B cell (primary cell): ENCODE measurements at regions not wholly inside any gene's neighbourhood (a gene's known extent, or its start where the extent isn't known, plus 50 kb on each side); places are given as distances from the start of the nearest gene placed in this dataset.

ENCODE experiments used
- ATAC-seq: fragments of 200-7000 bp; cut with Tn5 transposase; one replicate; pipeline ENCODE4 v1.10.0; 2021; ENCODE audit warnings: low read depth, mild to moderate bottlenecking, moderate number of reproducible peaks, moderate library complexity
- CTCF ChIA-PET: fragments of 350-600 bp; sonication (Branson Sonifier 250); formaldehyde crosslinking; loops from one replicate; lab custom pipeline; 2021; ENCODE audit warnings: antibody characterized with exemption, inconsistent platforms; lab: Charles Lee
- POLR2A ChIA-PET: fragments of 350-600 bp; sonication (Branson Sonifier 250); formaldehyde crosslinking; loops from one replicate; lab custom pipeline; 2021; ENCODE audit warnings: antibody characterized with exemption; lab: Charles Lee
- DNase-seq: peaks from one replicate; pipeline ENCODE4 v3.0.0; 2013
- H2AFZ ChIP-seq: 2 replicates; pipeline ENCODE4 v1.6.1; 2012; ENCODE audit warnings: mild to moderate bottlenecking, low read depth, low read length; ENCODE audit not compliant: insufficient read depth, poor library complexity, severe bottlenecking
- H3K27ac ChIP-seq, 2 donors: 1 replicate in 1 of 2; 2 replicates in 1 of 2; pipeline ENCODE4 v1.5.1; 2012 to 2013; ENCODE audit warnings: low read length in 2 of 2, mild to moderate bottlenecking in 2 of 2, moderate library complexity in 1 of 2
- H3K27me3 ChIP-seq, 4 experiments: fragments of 200-600 bp in 1 of 4; sonication (generic) in 1 of 4; replicated peaks in 1 of 4; 1 replicate in 2 of 4; 2 replicates in 2 of 4; pipeline versions ENCODE4 v1.6.1 to v1.7.0; 2013 to 2016; ENCODE audit warnings: low read length in 3 of 4, mild to moderate bottlenecking in 2 of 4, mixed read lengths in 1 of 4, moderate library complexity in 1 of 4; ENCODE audit not compliant: insufficient read depth in 4 of 4, control insufficient read depth in 3 of 4; ENCODE audit errors: control extremely low read depth in 1 of 4
- H3K36me3 ChIP-seq, 2 experiments: replicated peaks in 1 of 2; 1 replicate in 1 of 2; 2 replicates in 1 of 2; pipeline versions ENCODE4 v1.6.1 to v1.7.1; 2013; ENCODE audit warnings: low read length in 1 of 2; ENCODE audit not compliant: insufficient read depth in 2 of 2, control insufficient read depth in 1 of 2; ENCODE audit errors: control extremely low read depth in 1 of 2, extremely low read depth in 1 of 2
- H3K4me1 ChIP-seq, 2 donors: fragments of 200-600 bp in 1 of 2; sonication (generic) in 1 of 2; 1 replicate in 1 of 2; 2 replicates in 1 of 2; pipeline versions ENCODE4 v1.5.1 to v1.6.1; 2013 to 2017; ENCODE audit warnings: low read length in 2 of 2; ENCODE audit not compliant: control insufficient read depth in 2 of 2, insufficient read depth in 2 of 2
- H3K4me2 ChIP-seq: replicated peaks from 2 replicates; pipeline ENCODE3; 2012; ENCODE audit warnings: mild to moderate bottlenecking, low read depth, low read length; ENCODE audit not compliant: poor library complexity, severe bottlenecking
- H3K4me3 ChIP-seq, 5 experiments: fragments of 200-600 bp in 1 of 5; sonication (generic) in 1 of 5; 1 replicate in 3 of 5; 2 replicates in 2 of 5; pipeline versions ENCODE4 v1.5.1 to v1.7.0; 2011 to 2016; ENCODE audit warnings: low read length in 4 of 5, mild to moderate bottlenecking in 4 of 5, low read depth in 2 of 5, control low read depth in 1 of 5, moderate library complexity in 1 of 5; ENCODE audit not compliant: insufficient read depth in 1 of 5; ENCODE audit errors: control extremely low read depth in 1 of 5, extremely low read depth in 1 of 5
- H3K79me2 ChIP-seq: fragments of 200-600 bp; sonication (generic); one replicate; pipeline ENCODE4 v1.6.0; 2016; ENCODE audit warnings: low read length; ENCODE audit not compliant: control insufficient read depth, insufficient read depth
- H3K9ac ChIP-seq: fragments of 200-600 bp; sonication (generic); 2 replicates; pipeline ENCODE4 v1.6.1; 2017; ENCODE audit warnings: mild to moderate bottlenecking, low read length, moderate library complexity
- H3K9me3 ChIP-seq, 3 donors: one replicate each; pipeline versions ENCODE4 v1.6.1 to v1.7.1; 2013; ENCODE audit warnings: low read length in 2 of 3; ENCODE audit not compliant: control insufficient read depth in 2 of 3, insufficient read depth in 1 of 3; ENCODE audit errors: control extremely low read depth in 1 of 3
- H4K20me1 ChIP-seq: 2 replicates; pipeline ENCODE4 v1.6.0; 2012; ENCODE audit warnings: mild to moderate bottlenecking, low read length; ENCODE audit not compliant: insufficient read depth, control insufficient read depth, poor library complexity, severe bottlenecking
- H3K27ac Mint-ChIP-seq: one replicate; pipeline ENCODE4 v1.8.0; 2021; ENCODE audit warnings: mixed read lengths
- H3K27me3 Mint-ChIP-seq: one replicate; pipeline ENCODE4 v1.8.0; 2021; ENCODE audit warnings: mixed read lengths
- H3K4me1 Mint-ChIP-seq: one replicate; pipeline ENCODE4 v1.8.0; 2021; ENCODE audit warnings: mixed read lengths
- H3K4me3 Mint-ChIP-seq: one replicate; pipeline ENCODE4 v1.8.0; 2021; ENCODE audit warnings: mixed read lengths
- H3K9me3 Mint-ChIP-seq: one replicate; pipeline ENCODE4 v1.8.0; 2022; ENCODE audit warnings: mixed read lengths; ENCODE audit not compliant: insufficient read depth
- CTCF ChIP-seq: fragments of 200-600 bp; IDR thresholded peaks from one replicate; pipeline ENCODE4 v1.8.0; 2022; ENCODE audit warnings: antibody characterized with exemption, mild to moderate bottlenecking
- EZH2 ChIP-seq: IDR thresholded peaks from 2 replicates; pipeline ENCODE4 v1.6.1; 2012; ENCODE audit warnings: borderline replicate concordance, low read depth, mild to moderate bottlenecking, moderate library complexity, low read length; ENCODE audit not compliant: insufficient read depth, poor library complexity, severe bottlenecking
- WGBS: methylation state at CpG from one replicate; pipeline ENCODE4 v1.1.5; 2013; ENCODE audit warnings: missing lambda C conversion rate; ENCODE audit not compliant: insufficient coverage; 5-methylcytosine and 5-hydroxymethylcytosine counted together
- intact Hi-C: fragments of 100-400 bp; cut with micrococcal nuclease; formaldehyde crosslinking; loops from one replicate; pipeline ENCODE4 v1.10.0; 2022

GRCh38 chr1:88394958-88395357, 289.1 kb upstream of the PKN2 start:
- CTCF ChIA-PET: no interaction called here
- H3K27ac Mint-ChIP-seq: no peak overlapping the region
- H4K20me1 ChIP-seq: no peaks in the 10 kb centered on the region
- intact Hi-C loops: no loop called here
- no peaks in the 10 kb centered on the region for H3K36me3 ChIP-seq
- H3K27me3 Mint-ChIP-seq: no peaks in the 10 kb centered on the region
- no peak overlapping the region for H3K4me3 Mint-ChIP-seq
- H3K27me3 ChIP-seq: no peaks in the 10 kb centered on the region
- DNase-seq (no peak), ATAC-seq (no peak)
- H2AFZ ChIP-seq: no peak overlapping the region
- H3K9me3 ChIP-seq: no peaks in the 10 kb centered on the region
- no peaks in the 10 kb centered on the region for H3K4me1 Mint-ChIP-seq
- H3K9ac ChIP-seq: no peak overlapping the region
- H3K9me3 Mint-ChIP-seq: no peaks in the 10 kb centered on the region
- no peak overlapping the region for H3K4me2 ChIP-seq
- TF ChIP-seq EZH2: no peak
- TF ChIP-seq CTCF: no peak
- no peaks in the 10 kb centered on the region for H3K4me1 ChIP-seq
- WGBS: 71% methylated on average over 1 of the region's 2 CpGs
- POLR2A ChIA-PET: no interaction called here
- H3K79me2 ChIP-seq: no peaks in the 10 kb centered on the region
- no peak overlapping the region for H3K27ac ChIP-seq
- H3K4me3 ChIP-seq: no peak overlapping the region

GRCh38 chr1:88398338-88398737, 285.7 kb upstream of the PKN2 start:
- DNase-seq: no peak
- Histone ChIP-seq H3K27ac (no peak overlapping the region), H2AFZ (no peak overlapping the region), H3K9ac (no peak overlapping the region), H4K20me1 (no peaks in the 10 kb centered on the region), H3K4me1 (no peaks in the 10 kb centered on the region), H3K9me3 (no peaks in the 10 kb centered on the region), H3K27me3 (no peaks in the 10 kb centered on the region), H3K79me2 (no peaks in the 10 kb centered on the region), H3K36me3 (no peaks in the 10 kb centered on the region), H3K4me3 (no peak overlapping the region), H3K4me2 (no peak overlapping the region)
- ChIA-PET CTCF (no interaction called here), POLR2A (no interaction called here)
- Mint-ChIP-seq H3K4me3 (no peak overlapping the region), H3K9me3 (no peaks in the 10 kb centered on the region), H3K27me3 (no peaks in the 10 kb centered on the region), H3K4me1 (no peaks in the 10 kb centered on the region), H3K27ac (no peak overlapping the region)
- intact Hi-C loops: no loop called here
- TF ChIP-seq EZH2 (no peak), CTCF (no peak)
- ATAC-seq: no peak
